Heart left ventricle (tissue), 13 donors: ENCODE measurements at regions not wholly inside any gene's neighbourhood (a gene's known extent, or its start where the extent isn't known, plus 50 kb on each side); places are given as distances from the start of the nearest gene placed in this dataset.

ENCODE experiments used
- POLR2A ChIP-seq, 2 donors: fragments of 450-650 bp; IDR thresholded peaks; one replicate each; pipeline ENCODE4 v1.6.1; 2017; ENCODE audit warnings: antibody characterized with exemption in 2 of 2, mild to moderate bottlenecking in 2 of 2, moderate library complexity in 2 of 2
- TF ChIP-seq, protein P1 (sequence below), 12 donors: fragments of 200-600 bp; sonication (generic) in 4 of 12; IDR thresholded peaks; one replicate each; pipeline versions ENCODE4 v1.5.0 to v1.8.0; 2018 to 2022; ENCODE audit warnings: antibody characterized with exemption in 12 of 12, mild to moderate bottlenecking in 5 of 12
- donor health status: ischemic (EF 13 %, LVEDD 7.1; RV severe dilation, severe dysfunction).
- donor health status: DM: no; HTN: yes; CAD: no.
- donor health status: DM: no; HTN: no; CAD: no.
- donor health status: ischemic (EF 25% LVEDD 6.9; RV normal size, moderate dysfunction).
- donor health status: ischemic (EF 25% LVEDD 5.7; RV mildly dilated, moderate dysfunction).
- donor health status: ischemic (EF 35%, LVEDD 5.7; RV mildly dilated, moderate dysfunction).
- donor health status: nonischemic (EF 11% LVEDD 7.7; RV severe dilation, severe dysfunction).
- donor health status: DM: yes; HTN: yes; CAD: no.
- donor health status: PGD.
- donor health status: ischemic (EF 29% LVEDD 5.4; RV normal size, mild dysfunction).
- donor health status: nonischemic (EF 23%, LVEDD 6.1; RV moderate dilation, normal function).

DNA sequence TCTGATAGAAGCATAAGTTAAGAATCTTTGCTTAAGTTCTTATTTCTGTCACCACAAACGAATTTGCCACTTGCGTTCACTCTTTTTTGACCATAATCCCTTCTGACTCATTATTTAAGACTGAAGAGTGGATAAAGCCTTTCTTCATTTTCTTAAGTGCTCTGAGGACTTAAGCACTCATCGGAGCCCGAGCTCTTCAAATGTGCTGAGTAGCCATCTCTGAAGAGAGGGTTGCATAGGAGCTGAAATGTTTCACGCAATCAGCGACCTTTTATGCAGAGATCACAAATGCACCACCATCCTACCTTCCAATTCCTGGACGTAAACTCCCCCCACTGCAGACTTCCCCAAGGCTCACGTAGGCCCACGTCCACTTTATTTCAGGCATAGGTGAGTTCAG lies 699.2 kb downstream of the IRX1 start:
- TF ChIP-seq, protein P1, sequence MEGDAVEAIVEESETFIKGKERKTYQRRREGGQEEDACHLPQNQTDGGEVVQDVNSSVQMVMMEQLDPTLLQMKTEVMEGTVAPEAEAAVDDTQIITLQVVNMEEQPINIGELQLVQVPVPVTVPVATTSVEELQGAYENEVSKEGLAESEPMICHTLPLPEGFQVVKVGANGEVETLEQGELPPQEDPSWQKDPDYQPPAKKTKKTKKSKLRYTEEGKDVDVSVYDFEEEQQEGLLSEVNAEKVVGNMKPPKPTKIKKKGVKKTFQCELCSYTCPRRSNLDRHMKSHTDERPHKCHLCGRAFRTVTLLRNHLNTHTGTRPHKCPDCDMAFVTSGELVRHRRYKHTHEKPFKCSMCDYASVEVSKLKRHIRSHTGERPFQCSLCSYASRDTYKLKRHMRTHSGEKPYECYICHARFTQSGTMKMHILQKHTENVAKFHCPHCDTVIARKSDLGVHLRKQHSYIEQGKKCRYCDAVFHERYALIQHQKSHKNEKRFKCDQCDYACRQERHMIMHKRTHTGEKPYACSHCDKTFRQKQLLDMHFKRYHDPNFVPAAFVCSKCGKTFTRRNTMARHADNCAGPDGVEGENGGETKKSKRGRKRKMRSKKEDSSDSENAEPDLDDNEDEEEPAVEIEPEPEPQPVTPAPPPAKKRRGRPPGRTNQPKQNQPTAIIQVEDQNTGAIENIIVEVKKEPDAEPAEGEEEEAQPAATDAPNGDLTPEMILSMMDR (IDR thresholded peaks at IDR 0.05): no peak
- TF ChIP-seq POLR2A (IDR thresholded peaks at IDR 0.05): no peak
